OCI-LY7 (cell line): ENCODE measurements at regions not wholly inside any gene's neighbourhood (a gene's known extent, or its start where the extent isn't known, plus 50 kb on each side); places are given as distances from the start of the nearest gene placed in this dataset.

ENCODE experiments used
- BruUV-seq: library from RNA; stranded (reverse); fragments of 400-500 nt; replicated peaks from 2 replicates; lab custom pipeline; 2021; lab: Mats Ljungman, UMichigan
- CTCF ChIA-PET: fragments of 300-600 bp; sonication (Branson Sonifier 250); formaldehyde crosslinking; loops from one replicate; lab custom pipeline; 2022; ENCODE audit warnings: antibody characterized with exemption; ENCODE audit not compliant: unreplicated experiment; lab: Charles Lee
- POLR2A ChIA-PET: fragments of 300-600 bp; sonication (Branson Sonifier 250); formaldehyde crosslinking; loops from one replicate; lab custom pipeline; 2022; ENCODE audit warnings: antibody characterized with exemption; lab: Charles Lee
- DNase-seq: peaks from one replicate; pipeline ENCODE4 v3.0.0-alpha.2; 2015; ENCODE audit warnings: low spot score
- H2AFZ ChIP-seq: fragments of 200-600 bp; sonication (generic), shearing (Covaris generic); 2 replicates; pipeline ENCODE4 v1.6.1; 2014; ENCODE audit warnings: mild to moderate bottlenecking, antibody characterized with exemption, low read length, moderate library complexity
- H3K27ac ChIP-seq: fragments of 200-600 bp; sonication (generic); 2 replicates; pipeline ENCODE4 v1.5.1; 2014; ENCODE audit warnings: mixed run types, low read depth, mild to moderate bottlenecking, moderate library complexity, low read length, inconsistent platforms; ENCODE audit not compliant: poor library complexity, severe bottlenecking
- H3K36me3 ChIP-seq: fragments of 200-600 bp; sonication (generic); 2 replicates; pipeline ENCODE4 v1.6.1; 2014; ENCODE audit warnings: mild to moderate bottlenecking, antibody characterized with exemption, low read length, moderate library complexity, mixed read lengths; ENCODE audit not compliant: insufficient read depth
- H3K4me1 ChIP-seq: fragments of 200-600 bp; sonication (generic); 2 replicates; pipeline ENCODE4 v1.5.1; 2014; ENCODE audit warnings: mild to moderate bottlenecking, low read length; ENCODE audit not compliant: insufficient read depth, poor library complexity, severe bottlenecking
- H3K4me2 ChIP-seq: fragments of 200-600 bp; sonication (generic); 2 replicates; pipeline ENCODE4 v1.6.1; 2014; ENCODE audit warnings: mild to moderate bottlenecking, low read length
- H3K4me3 ChIP-seq: fragments of 200-600 bp; sonication (generic); 2 replicates; pipeline ENCODE4 v1.5.1; 2014; ENCODE audit warnings: mild to moderate bottlenecking, low read depth, low read length; ENCODE audit not compliant: poor library complexity, severe bottlenecking
- H3K79me2 ChIP-seq: fragments of 200-600 bp; sonication (generic); 2 replicates; pipeline ENCODE4 v1.6.1; 2016; ENCODE audit warnings: low read depth, mild to moderate bottlenecking, low read length, moderate library complexity, mixed read lengths; ENCODE audit not compliant: insufficient read depth
- H3K9me2 ChIP-seq: fragments of 200-600 bp; sonication (generic); 2 replicates; pipeline ENCODE4 v1.6.1; 2016; ENCODE audit warnings: mild to moderate bottlenecking, low read length, mixed read lengths; ENCODE audit not compliant: insufficient read depth
- H3K9me3 ChIP-seq: fragments of 200-600 bp; sonication (generic); 2 replicates; pipeline ENCODE4 v1.6.1; 2014; ENCODE audit warnings: mild to moderate bottlenecking, mixed run types, low read length, mixed read lengths
- H4K20me1 ChIP-seq: fragments of 200-600 bp; sonication (generic); 2 replicates; pipeline ENCODE4 v1.6.1; 2014; ENCODE audit warnings: mild to moderate bottlenecking, antibody characterized with exemption, low read length, moderate library complexity, mixed read lengths; ENCODE audit not compliant: insufficient read depth
- CTCF ChIP-seq: fragments of 200-600 bp; sonication (generic); conservative IDR thresholded peaks from 2 replicates; pipeline ENCODE4 v1.5.1; 2014; ENCODE audit warnings: mild to moderate bottlenecking, antibody characterized with exemption, low read length, moderate library complexity, mixed read lengths
- EZH2phosphoT487 ChIP-seq: fragments of 200-600 bp; sonication (generic); IDR thresholded peaks from 2 replicates; pipeline ENCODE4 v1.6.1; 2018; ENCODE audit warnings: low read depth, borderline replicate concordance, mild to moderate bottlenecking, mixed run types, antibody characterized with exemption, low read length, moderate library complexity, mixed read lengths
- intact Hi-C: fragments of 100-400 bp; cut with micrococcal nuclease; formaldehyde crosslinking; loops from one replicate; pipeline ENCODE4 v1.10.0; 2022; ENCODE audit not compliant: unreplicated experiment

- POLR2A ChIA-PET: no interaction called here
- no peak for DNase-seq
- Histone ChIP-seq H3K4me2 (no peak overlapping the region), H3K9me3 (no peaks in the 10 kb centered on the region), H3K9me2 (no peaks in the 10 kb centered on the region), H3K27ac (no peak overlapping the region), H3K79me2 (no peaks in the 10 kb centered on the region), H4K20me1 (no peaks in the 10 kb centered on the region), H2AFZ (no peak overlapping the region), H3K4me3 (no peak overlapping the region), H3K4me1 (no peaks in the 10 kb centered on the region), H3K36me3 (no peaks in the 10 kb centered on the region)
- CTCF ChIA-PET: no interaction called here
- TF ChIP-seq EZH2phosphoT487 (no peak), CTCF (no peak)
- intact Hi-C loops: no loop called here
- BruUV-seq: no TSS peak
Measured at GRCh38 chr11:109267293-109268095, 154.5 kb upstream of the C11orf87 start.

DNA sequence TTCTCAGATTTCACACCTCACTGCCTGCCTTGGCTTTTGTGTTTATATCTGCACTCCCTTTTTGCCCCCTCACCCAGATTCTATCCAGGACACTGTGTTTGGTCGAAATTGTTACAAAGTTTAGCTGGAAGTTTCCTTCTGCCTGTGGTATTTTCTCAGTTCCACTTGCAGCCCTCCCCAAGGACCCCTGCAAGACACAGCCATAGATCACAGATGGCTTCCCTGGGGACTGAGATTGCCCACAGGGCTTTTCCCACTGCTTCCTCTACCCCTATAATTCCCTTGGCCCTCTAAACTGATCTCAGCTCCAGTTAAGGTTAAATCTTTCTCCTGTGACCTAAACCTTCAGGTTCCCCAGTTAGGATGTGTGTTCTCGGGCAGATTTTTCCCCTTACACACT is 146.1 kb upstream of the C11orf87 start:
- H3K79me2 ChIP-seq: no peaks in the 10 kb centered on the region
- H3K9me2 ChIP-seq: no peaks in the 10 kb centered on the region
- H3K9me3 ChIP-seq: no peaks in the 10 kb centered on the region
- intact Hi-C loops: no loop called here
- no peak for DNase-seq
- CTCF ChIA-PET: no interaction called here
- BruUV-seq: no TSS peak
- POLR2A ChIA-PET: interaction anchor here (0.6 kb wide), 1 partner anchor 1041 kb away, joined by 4 read pairs; no protein-coding TSS in a partner anchor
- H3K27ac ChIP-seq: no peak overlapping the region
- TF ChIP-seq EZH2phosphoT487 (no peak), CTCF (no peak)
- H3K4me3 ChIP-seq: no peak overlapping the region
- H4K20me1 ChIP-seq: no peaks in the 10 kb centered on the region
- H3K4me2 ChIP-seq: no peak overlapping the region
- H3K36me3 ChIP-seq: no peaks in the 10 kb centered on the region
- H3K4me1 ChIP-seq: no peaks in the 10 kb centered on the region
- no peak overlapping the region for H2AFZ ChIP-seq

- no peaks in the 10 kb centered on the region for H3K79me2 ChIP-seq
Measured at GRCh38 chr11:109285465-109285864, 136.5 kb upstream of the C11orf87 start.

More at GRCh38 chr11:109285465-109285864, 136.5 kb upstream of the C11orf87 start:
- no peak overlapping the region for H2AFZ ChIP-seq
- DNase-seq: no peak
- ChIA-PET CTCF (no interaction called here), POLR2A (no interaction called here)
- no peaks in the 10 kb centered on the region for H3K9me2 ChIP-seq
- no peaks in the 10 kb centered on the region for H3K36me3 ChIP-seq
- no peaks in the 10 kb centered on the region for H3K4me1 ChIP-seq
- no peak overlapping the region for H3K4me3 ChIP-seq
- TF ChIP-seq EZH2phosphoT487 (no peak), CTCF (no peak)
- no peak overlapping the region for H3K27ac ChIP-seq
- H3K4me2 ChIP-seq: no peak overlapping the region
- BruUV-seq: no TSS peak
- no peaks in the 10 kb centered on the region for H4K20me1 ChIP-seq
- intact Hi-C loops: no loop called here
- no peaks in the 10 kb centered on the region for H3K9me3 ChIP-seq
